Epithelial cell of esophagus (primary cell): ENCODE measurements at regions not wholly inside any gene's neighbourhood (a gene's known extent, or its start where the extent isn't known, plus 50 kb on each side); places are given as distances from the start of the nearest gene placed in this dataset.
"Not testable (repeated sequence)": the region's sequence is repeated elsewhere in the genome, so short reads cannot be mapped to it uniquely, and the experiment has no call there.

ENCODE experiments used
- DNase-seq: peaks from one replicate; pipeline ENCODE4 v3.0.0; 2010; ENCODE audit warnings: low read depth
- H3K4me3 ChIP-seq: 2 replicates; pipeline ENCODE4 v1.5.1; 2011; ENCODE audit warnings: mild to moderate bottlenecking, low read length, control low read depth
- TF ChIP-seq, protein P1 (sequence below): IDR thresholded peaks from 2 replicates; pipeline ENCODE4 v1.5.1; 2011; ENCODE audit warnings: low read depth, mild to moderate bottlenecking, low read length, control low read depth, inconsistent platforms; ENCODE audit not compliant: insufficient read depth; ENCODE audit errors: missing control alignments

DNA sequence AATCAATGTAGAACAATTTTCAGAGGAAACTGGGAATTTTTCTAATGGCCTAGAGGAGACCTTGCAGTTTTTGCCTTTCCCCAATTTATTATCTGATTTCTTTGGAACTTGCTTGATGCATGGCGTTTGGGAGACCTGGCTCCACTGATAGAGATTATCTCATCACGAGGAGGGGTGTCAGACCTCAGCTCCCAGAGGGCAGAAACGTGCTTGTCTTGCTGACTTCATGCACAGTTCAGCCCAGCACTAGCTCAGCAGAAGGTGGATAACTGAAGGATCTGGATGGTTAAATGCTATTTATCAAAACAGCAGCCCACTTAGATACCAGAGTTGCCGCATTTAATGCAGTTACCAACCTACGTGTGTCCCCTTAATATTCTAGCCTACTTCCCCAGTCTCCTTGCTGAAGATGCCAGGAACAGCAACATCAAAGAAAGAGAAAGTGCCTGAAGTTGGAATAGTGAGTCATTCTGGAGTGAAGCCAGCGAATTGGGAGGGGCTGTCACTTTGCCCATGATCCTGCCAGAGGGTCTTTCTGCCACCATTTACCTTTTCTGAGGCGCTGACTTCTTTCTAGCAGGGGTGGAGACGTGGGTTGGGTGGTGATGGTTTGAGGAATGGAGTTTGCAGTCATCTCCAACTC lies 133.5 kb upstream of the CADM1 start:
- H3K4me3 ChIP-seq = no peak overlapping the region
- TF ChIP-seq, protein P1, sequence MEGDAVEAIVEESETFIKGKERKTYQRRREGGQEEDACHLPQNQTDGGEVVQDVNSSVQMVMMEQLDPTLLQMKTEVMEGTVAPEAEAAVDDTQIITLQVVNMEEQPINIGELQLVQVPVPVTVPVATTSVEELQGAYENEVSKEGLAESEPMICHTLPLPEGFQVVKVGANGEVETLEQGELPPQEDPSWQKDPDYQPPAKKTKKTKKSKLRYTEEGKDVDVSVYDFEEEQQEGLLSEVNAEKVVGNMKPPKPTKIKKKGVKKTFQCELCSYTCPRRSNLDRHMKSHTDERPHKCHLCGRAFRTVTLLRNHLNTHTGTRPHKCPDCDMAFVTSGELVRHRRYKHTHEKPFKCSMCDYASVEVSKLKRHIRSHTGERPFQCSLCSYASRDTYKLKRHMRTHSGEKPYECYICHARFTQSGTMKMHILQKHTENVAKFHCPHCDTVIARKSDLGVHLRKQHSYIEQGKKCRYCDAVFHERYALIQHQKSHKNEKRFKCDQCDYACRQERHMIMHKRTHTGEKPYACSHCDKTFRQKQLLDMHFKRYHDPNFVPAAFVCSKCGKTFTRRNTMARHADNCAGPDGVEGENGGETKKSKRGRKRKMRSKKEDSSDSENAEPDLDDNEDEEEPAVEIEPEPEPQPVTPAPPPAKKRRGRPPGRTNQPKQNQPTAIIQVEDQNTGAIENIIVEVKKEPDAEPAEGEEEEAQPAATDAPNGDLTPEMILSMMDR = no peak
- no peak for DNase-seq

DNA sequence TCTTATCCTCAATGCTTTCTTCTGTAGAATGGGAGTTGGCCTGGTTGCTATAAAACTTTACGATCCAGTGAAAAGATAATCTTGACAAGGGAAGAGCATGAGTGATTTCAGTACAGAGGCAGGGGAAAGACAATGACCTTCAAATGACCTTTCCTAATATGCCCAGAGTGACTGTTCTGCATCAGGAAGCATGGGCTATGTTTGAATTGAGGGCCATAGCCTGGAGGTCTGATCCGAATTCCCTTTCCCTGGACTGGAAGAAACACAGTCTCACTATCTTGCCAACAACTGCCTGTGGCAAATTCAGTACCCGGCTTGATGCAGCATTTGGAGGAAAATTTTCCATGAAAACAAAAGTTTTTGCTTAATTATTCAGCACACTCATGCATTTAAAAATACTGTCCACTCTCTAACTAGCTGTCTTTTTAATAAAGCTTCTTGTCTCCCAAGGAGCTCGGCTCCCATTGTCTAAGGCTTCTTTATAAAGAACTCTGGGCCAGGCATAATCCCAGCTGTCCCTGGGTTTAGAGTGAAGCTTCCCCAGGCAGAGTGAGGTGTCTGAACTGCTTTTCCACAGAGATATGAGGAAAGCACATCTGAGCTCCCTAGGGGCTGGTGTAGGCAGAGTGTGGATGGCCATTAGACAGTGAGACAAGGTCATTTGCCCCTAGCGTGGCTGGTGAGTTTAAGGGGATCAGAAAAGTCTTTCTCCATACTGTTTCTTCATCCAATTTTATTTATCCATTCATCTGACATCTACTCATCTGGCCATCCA lies 132.7 kb upstream of the CADM1 start:
- no peak overlapping the region for H3K4me3 ChIP-seq
- TF ChIP-seq, protein P1 = no peak
- no peak for DNase-seq

DNA sequence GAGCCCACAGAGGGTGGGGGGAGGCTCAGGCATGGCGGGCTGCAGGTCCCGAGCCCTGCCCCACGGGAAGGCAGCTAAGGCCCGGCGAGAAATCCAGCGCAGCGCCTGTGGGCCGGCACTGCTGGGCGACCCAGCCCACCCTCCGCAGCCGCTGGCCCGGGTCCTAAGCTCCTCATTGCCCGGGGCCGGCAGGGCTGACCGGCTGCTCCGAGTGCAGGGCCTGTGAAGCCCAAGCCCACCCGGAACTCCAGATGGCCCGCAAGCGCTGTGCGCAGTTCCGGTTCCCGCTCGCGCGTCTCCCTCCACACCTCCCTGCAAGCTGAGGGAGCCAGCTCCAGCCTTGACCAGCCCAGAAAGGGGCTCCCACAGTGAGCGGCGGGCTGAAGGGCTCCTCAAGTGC lies 129.8 kb upstream of the CADM1 start:
- DNase-seq, H3K4me3 ChIP-seq: not testable (repeated sequence)

- DNase-seq = no peak
- H3K4me3 ChIP-seq = no peak overlapping the region
- TF ChIP-seq, protein P1 = no peak
These were observed 127.8 kb upstream of the CADM1 start for GRCh38 chr11:115632061-115632460.

GRCh38 chr11:115631609-115632008 lies 127.4 kb upstream of the CADM1 start:
- no peak overlapping the region for H3K4me3 ChIP-seq
- TF ChIP-seq, protein P1 = no peak
- no peak for DNase-seq

- DNase-seq = no peak
- TF ChIP-seq, protein P1 = no peak
- no peak overlapping the region for H3K4me3 ChIP-seq
These were observed 126.0 kb upstream of the CADM1 start for GRCh38 chr11:115630214-115630613.

DNA sequence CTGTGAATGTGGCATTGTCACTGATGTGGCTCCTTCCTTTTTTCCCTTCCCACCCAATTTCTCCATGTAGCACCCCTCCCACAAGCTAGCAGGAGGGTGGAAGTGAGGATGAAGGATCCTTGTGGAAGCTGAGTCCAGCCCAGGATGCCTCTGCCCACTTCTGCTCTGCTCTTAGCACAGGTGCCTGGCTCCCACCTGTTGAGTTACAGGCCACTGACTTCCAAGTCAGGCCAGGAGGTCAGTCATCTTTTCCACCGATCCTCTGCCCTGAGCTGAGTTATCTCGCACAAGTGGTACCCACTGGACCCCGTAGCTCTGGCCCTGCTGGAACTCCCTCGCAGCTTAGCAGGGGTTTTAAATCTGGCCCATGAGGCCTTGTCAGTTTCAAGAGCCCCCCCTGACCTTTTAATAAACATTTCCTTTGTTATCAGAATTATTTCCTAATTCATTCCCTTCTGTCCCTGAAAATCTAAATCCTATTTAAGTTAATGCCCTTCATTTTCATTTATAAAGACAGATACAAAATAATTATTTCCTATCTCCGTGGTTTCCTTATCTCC lies 125.3 kb upstream of the CADM1 start:
- TF ChIP-seq, protein P1 = no peak
- H3K4me3 ChIP-seq = no peak overlapping the region
- no peak for DNase-seq
